Hepatic stellate cell (primary cell): ENCODE measurements at regions not wholly inside any gene's neighbourhood (a gene's known extent, or its start where the extent isn't known, plus 50 kb on each side); places are given as distances from the start of the nearest gene placed in this dataset.
"Not testable (repeated sequence)": the region's sequence is repeated elsewhere in the genome, so short reads cannot be mapped to it uniquely, and the experiment has no call there.

ENCODE experiments used
- DNase-seq: peaks from one replicate; pipeline ENCODE4 v3.0.0; 2011; ENCODE audit warnings: low spot score

- no peak for DNase-seq
These were observed 303.0 kb upstream of the STAC start for GRCh38 chr3:36077320-36077719.

DNA sequence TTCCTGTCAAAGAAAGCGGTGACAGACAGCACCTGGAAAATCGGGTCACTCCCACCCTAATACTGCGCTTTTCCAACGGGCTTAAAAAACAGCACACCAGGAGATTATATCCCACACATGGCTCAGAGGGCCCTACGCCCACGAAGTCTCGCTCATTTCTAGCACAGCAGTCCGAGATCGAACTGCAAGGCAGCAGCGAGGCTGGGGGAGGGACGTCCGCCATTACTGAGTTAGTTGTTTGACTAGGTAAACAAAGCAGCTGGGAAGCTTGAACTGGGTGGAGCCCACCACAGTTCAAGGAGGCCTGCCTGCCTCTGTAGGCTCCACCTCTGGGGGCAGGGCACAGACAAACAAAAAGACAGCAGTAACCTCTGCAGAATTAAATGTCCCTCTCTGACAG lies 297.3 kb upstream of the STAC start:
- not testable (repeated sequence) for DNase-seq

- no peak for DNase-seq
These were observed 285.1 kb upstream of the STAC start for GRCh38 chr3:36095238-36095637.

GRCh38 chr3:36097209-36097608 lies 283.1 kb upstream of the STAC start:
- DNase-seq: no peak

GRCh38 chr3:36114353-36114752 lies 266.0 kb upstream of the STAC start:
- no peak for DNase-seq

- DNase-seq: peak; percentile 29
These were observed 256.0 kb upstream of the STAC start for GRCh38 chr3:36124118-36124796.

DNA sequence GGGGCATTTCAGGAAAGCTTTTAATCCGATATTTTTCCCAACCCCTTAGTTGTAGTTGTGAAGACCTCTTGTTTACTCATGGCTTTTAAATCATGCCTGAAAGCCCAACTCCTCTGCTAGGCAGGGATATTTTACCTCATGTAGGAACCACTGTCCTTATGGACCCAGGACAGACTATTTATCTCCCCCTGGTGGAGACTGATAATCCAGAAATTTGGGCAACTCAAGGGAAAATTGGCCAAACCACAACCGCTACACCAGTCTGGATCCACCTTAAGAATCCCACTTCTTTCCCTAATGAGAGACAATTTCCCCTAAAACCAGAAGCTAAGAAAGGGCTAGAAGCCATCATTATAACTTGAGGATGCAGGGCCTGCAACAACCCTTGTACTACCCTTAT lies 248.1 kb upstream of the STAC start:
- no peak for DNase-seq

DNA sequence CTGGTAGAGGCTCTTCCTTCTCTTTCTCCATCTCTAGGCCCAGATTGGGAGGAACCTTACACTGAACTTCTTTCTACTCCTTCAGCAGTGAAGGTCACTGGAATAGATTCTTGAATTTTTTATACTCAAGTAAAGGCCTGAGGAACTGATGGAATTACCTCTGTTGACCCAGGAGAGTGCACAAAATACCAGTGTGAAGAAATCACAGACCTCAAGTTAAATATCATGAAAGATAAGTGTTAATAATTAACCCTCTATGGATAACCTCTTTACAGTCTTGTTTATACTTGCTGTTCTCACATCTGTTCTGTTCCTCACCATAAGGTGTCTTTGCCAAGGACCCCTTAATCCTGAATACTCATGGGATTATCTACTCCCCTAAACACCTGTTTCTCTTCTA lies 244.4 kb upstream of the STAC start:
- no peak for DNase-seq

- DNase-seq: no peak
These were observed 237.6 kb upstream of the STAC start for GRCh38 chr3:36142746-36143145.

DNA sequence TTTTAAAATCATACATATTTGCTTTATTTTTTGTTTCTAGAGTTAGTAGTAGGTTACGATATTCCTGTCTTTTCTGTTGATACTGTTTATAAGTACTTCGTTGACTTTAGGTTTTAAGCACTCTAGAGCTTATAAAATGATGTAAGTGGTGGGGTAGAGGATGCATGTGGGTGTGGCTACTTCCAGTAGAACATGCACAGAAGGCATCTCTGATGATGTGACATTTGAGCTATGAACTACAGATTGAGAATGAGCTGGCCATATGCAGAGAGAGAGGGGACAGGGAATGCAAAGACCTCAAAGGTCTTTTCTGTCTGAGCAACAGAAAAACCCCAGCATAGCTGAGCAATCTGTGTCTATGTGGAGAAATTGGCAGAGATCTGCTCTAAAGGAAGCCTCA lies 233.9 kb upstream of the STAC start:
- no peak for DNase-seq

GRCh38 chr3:36147934-36148558 lies 232.3 kb upstream of the STAC start:
- DNase-seq: no peak

DNA sequence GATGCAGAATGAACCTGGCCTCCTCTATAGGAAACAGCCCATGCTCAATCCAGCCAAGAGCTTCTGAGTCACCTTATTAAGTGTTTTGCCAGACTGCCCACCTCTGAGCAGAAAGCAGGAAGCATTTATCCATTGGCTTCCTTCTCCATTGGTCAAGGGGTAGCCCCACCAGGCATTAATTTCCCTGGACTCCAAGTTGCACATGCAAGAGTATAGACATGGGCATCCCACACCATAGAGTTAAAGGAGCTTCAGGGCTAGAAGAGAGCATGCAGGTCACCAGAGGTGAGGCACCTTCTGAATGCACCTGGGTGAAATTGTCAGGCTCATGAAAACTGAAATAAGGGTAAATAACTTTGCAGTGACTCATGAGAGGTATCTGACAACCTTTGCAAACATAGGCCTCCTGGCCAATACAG lies 230.8 kb upstream of the STAC start:
- no peak for DNase-seq

DNA sequence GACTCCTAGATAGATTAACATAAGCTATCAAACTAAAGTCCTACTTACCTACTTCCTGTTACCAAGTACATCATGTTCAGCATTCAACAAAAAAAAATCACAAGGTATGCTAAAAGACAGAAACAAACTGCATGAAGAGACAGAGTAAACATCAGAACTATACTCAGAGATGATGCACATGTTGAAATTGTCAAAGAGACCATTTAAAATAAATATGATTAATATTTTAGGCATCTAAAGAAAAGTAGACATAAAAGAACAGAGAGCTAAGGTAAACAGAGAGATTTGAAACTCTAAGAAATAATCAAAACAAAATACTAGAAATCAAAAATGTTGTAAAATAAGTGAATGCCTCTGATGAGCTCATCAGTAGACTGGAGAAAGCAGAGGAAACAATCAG lies 224.8 kb upstream of the STAC start:
- DNase-seq: no peak

GRCh38 chr3:36164400-36164799 lies 215.9 kb upstream of the STAC start:
- no peak for DNase-seq

GRCh38 chr3:36165509-36166290 lies 214.6 kb upstream of the STAC start:
- DNase-seq: no peak

- peak; percentile 17 for DNase-seq
These were observed 213.8 kb upstream of the STAC start for GRCh38 chr3:36166477-36166876.

- no peak for DNase-seq
These were observed 207.6 kb upstream of the STAC start for GRCh38 chr3:36172699-36173098.

DNA sequence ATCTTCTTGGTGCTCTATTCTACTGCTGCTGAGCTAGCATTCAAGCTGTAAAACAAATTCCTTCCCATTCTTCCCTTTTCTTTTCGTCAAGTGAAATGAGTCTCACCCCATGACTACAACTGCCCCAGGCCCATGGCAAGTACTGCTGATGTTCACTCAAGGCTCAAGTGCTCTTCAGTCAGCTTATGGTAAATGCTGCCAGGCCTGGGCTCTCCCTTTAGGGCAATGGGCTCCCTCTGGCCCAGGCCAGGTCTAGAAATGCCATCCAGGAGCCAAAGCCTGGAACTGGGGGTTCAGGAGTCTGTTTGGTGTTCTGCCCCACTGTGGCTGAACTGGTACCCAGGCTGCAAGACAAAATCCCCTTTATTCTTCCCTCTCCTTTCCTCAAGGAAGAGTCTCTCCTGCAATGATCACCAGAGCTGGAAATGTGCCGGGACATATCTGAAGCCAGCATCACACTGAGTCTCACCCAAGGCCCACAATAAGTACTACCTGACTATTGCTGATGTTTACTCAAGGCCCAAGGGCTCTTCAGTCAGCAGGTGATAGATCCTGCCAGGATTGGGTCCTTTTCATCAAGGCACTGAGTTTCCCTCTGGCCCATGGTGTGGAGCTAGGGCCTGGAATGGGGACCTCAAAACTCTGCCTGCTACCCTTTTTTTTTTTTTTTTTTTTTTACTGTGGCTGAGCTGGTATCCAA lies 205.0 kb upstream of the STAC start:
- DNase-seq: no peak

GRCh38 chr3:36175916-36176461 lies 204.3 kb upstream of the STAC start:
- DNase-seq: no peak

DNA sequence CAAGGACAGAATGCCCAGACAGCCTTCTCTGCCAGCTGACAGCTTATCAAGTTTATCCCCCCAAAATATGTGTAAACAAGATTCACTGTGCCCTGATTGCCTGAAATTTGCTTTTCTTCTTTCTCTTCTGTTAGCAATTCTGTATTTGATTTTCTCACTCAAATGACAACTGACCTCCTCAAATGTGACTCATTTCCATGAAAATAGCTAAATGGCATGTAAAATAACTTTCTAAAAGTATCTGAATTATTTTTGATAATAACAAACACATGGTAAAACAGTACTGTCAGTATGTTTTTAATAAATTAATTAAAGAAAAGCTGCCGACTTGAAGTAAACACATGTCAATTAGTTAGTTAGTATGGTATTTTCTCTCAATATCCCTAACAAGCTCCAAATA lies 202.3 kb upstream of the STAC start:
- DNase-seq: no peak

DNA sequence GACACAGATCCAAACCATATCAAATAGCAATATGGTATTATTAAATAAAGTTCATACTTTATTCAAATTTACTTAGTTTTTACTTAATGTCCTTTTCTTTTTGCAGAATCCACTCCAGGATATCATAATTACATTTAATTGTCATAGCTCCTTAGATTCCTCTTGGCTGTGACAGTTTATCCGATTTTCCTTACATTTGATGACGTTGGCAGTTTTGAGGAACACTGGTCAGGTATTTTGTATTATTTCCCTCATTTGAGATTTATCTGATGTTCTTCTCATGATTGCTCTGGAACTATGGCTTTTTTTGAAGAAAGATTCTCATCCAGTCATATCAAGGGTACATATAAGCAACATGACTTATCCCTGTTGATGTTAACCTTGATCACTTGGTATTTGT lies 198.3 kb upstream of the STAC start:
- no peak for DNase-seq

DNA sequence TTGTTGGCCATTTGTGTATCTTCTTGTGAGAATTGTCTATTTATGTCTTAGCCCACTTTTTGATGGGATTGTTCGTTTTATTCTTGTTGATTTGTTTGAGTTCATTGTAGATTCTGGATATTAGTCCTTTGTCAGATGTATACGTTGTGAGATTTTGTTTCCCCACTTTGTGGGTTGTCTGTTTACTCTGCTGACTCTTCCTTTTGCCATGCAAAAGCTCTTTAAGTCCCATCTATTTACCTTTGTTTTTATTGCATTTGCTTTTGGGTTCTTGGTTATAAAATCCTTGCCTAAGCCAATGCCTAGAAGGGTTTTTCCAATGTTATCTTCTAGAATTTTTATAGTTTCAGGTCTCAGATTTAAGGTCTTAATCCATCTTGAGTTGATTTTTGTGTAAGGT lies 193.1 kb upstream of the STAC start:
- DNase-seq: not testable (repeated sequence)
